ENCODE measurements at regions not wholly inside any gene's neighbourhood (a gene's known extent, or its start where the extent isn't known, plus 50 kb on each side); places are given as distances from the start of the nearest gene placed in this dataset.
A peak's percentile ranks its signal among the peaks of the same experiment; 100 is the strongest.

DNA sequence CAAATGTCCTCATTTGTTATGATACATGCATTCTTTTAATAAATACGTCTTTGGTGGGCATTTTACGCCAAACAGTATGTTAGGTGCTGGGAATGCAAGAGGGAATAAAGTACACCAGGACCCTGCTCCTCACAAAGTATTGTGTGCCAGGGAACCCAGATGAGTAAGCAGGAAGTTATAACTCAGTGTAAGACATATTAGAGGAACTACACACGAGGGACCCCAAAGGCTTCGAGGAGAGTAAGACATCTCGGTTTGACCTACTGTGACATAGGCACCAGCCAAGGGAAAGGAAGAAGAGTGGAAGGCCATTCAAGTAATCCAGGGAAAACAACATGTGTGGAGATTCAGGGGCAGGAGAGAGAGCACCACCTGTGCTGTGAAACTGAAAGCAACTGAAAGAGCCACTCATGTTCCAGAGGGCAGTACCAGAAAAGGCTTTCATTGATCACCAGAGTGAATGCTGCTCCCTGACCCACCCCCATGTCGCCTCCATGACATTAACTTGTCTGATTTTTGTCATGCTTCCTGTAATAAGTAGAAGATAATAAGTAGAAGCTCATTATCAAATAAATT is 542.5 kb upstream of the PKN2 start:
- Histone ChIP-seq H3K4me1 (ENCODE audit: low read length) (no peaks in the 10 kb centered on the region), H3K4me3 (ENCODE audit: low read length) (peak overlapping the region; percentile 39; the same call in 1 of the 2 replicates), H3K9me3 (ENCODE audit: low read length) (no peaks in the 10 kb centered on the region), H3K9ac (ENCODE audit: low read length) (no peak overlapping the region), H3K4me2 (ENCODE audit: low read depth, low read length, poor library complexity, severe bottlenecking) (peak overlapping the region; percentile 41), H3K27me3 (ENCODE audit: low read length) (no peaks in the 10 kb centered on the region), H3K79me2 (ENCODE audit: low read length) (no peaks in the 10 kb centered on the region), H3K9me2 (replicated peaks; ENCODE audit: insufficient read depth, low read length) (no peaks in the 10 kb centered on the region), H3K36me3 (ENCODE audit: insufficient read depth, low read length) (no peaks in the 10 kb centered on the region), H2AFZ (ENCODE audit: low read length) (no peak overlapping the region), H4K20me1 (ENCODE audit: insufficient read depth, low read depth, low read length) (no peaks in the 10 kb centered on the region), H3K27ac (ENCODE audit: low read length) (no peak overlapping the region)
- DNase-seq: no peak

DNA sequence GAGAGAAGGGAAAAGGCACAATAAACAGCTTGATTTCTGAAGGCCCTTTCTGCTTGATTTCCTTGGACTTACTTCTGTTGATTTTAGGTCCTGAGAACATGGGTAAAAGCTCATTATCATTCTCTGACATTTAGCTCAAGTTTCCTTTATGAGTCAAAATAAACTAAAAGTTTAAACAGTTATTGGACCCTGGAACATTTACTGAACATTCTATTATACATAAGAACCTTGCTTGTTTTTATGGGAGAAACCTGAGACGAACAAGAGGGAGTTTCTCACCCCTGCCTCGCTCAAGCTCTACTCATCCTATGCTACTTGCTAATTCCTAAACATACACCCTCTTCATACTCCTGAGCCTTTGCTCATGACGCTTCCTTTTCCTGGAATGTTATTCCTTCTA is 538.3 kb upstream of the PKN2 start:
- Histone ChIP-seq H3K9ac (ENCODE audit: low read length) (no peak overlapping the region), H3K27ac (ENCODE audit: low read length) (no peak overlapping the region), H3K9me3 (ENCODE audit: low read length) (no peaks in the 10 kb centered on the region), H3K79me2 (ENCODE audit: low read length) (no peaks in the 10 kb centered on the region), H3K4me2 (ENCODE audit: low read depth, low read length, poor library complexity, severe bottlenecking) (no peak overlapping the region), H3K36me3 (ENCODE audit: insufficient read depth, low read length) (no peaks in the 10 kb centered on the region), H4K20me1 (ENCODE audit: insufficient read depth, low read depth, low read length) (no peaks in the 10 kb centered on the region), H3K27me3 (ENCODE audit: low read length) (no peaks in the 10 kb centered on the region), H3K4me3 (ENCODE audit: low read length) (no peak overlapping the region), H3K4me1 (ENCODE audit: low read length) (no peaks in the 10 kb centered on the region), H2AFZ (ENCODE audit: low read length) (no peak overlapping the region), H3K9me2 (replicated peaks; ENCODE audit: insufficient read depth, low read length) (no peaks in the 10 kb centered on the region)
- no peak for DNase-seq

DNA sequence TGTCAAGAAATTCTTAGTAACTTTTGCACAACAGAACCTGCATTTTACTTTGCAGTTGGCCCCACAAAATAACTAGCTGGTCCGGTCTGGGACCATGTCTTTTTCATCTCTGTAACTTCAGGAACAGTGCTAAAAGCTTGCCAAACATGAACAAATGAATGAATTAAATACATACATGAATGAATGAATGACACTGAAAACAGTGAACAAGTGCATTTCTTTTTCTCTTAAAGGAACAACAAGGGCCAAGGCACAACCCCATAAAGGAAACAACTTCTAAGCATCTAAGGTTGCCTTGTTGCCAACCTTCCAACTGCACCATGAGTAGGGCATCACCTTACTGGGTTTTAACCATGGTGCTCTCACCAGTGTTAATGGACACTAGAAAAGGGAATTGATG is 534.4 kb upstream of the PKN2 start:
- no peak for DNase-seq
- H3K4me1 ChIP-seq (ENCODE audit: low read length): no peaks in the 10 kb centered on the region
- H3K36me3 ChIP-seq (ENCODE audit: insufficient read depth, low read length): no peaks in the 10 kb centered on the region
- H2AFZ ChIP-seq (ENCODE audit: low read length): no peak overlapping the region
- H3K27ac ChIP-seq (ENCODE audit: low read length): no peak overlapping the region
- H3K27me3 ChIP-seq (ENCODE audit: low read length): no peaks in the 10 kb centered on the region
- H3K4me2 ChIP-seq (ENCODE audit: low read depth, low read length, poor library complexity, severe bottlenecking): no peak overlapping the region
- H4K20me1 ChIP-seq (ENCODE audit: insufficient read depth, low read depth, low read length): no peaks in the 10 kb centered on the region
- no peaks in the 10 kb centered on the region for H3K9me3 ChIP-seq (ENCODE audit: low read length)
- no peaks in the 10 kb centered on the region for H3K79me2 ChIP-seq (ENCODE audit: low read length)
- H3K9ac ChIP-seq (ENCODE audit: low read length): no peak overlapping the region
- no peaks in the 10 kb centered on the region for H3K9me2 ChIP-seq (replicated peaks; ENCODE audit: insufficient read depth, low read length)
- no peak overlapping the region for H3K4me3 ChIP-seq (ENCODE audit: low read length)

DNA sequence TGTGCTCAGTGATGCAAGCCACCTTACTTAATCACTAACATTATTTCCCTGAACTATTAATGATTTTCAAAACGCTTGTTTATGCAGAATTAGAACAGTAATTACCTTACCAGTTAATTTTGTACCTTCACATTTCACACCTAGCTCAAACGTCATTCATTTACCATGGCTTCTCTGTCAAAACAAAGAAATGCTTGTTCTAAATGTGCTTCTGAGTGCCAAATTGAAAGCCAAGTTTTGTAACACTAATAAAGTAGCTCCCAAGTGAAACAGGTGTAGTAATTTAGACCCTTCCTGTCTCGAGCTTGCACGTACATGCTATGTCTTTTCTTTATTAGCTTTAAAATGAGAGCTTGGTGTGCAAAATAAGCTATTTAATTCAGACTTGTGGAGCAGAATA is 533.7 kb upstream of the PKN2 start:
- H3K9me3 ChIP-seq (ENCODE audit: low read length): no peaks in the 10 kb centered on the region
- H3K4me3 ChIP-seq (ENCODE audit: low read length): no peak overlapping the region
- DNase-seq: no peak
- H3K4me2 ChIP-seq (ENCODE audit: low read depth, low read length, poor library complexity, severe bottlenecking): no peak overlapping the region
- H3K9ac ChIP-seq (ENCODE audit: low read length): no peak overlapping the region
- no peaks in the 10 kb centered on the region for H3K27me3 ChIP-seq (ENCODE audit: low read length)
- H4K20me1 ChIP-seq (ENCODE audit: insufficient read depth, low read depth, low read length): no peaks in the 10 kb centered on the region
- H2AFZ ChIP-seq (ENCODE audit: low read length): no peak overlapping the region
- no peak overlapping the region for H3K27ac ChIP-seq (ENCODE audit: low read length)
- no peaks in the 10 kb centered on the region for H3K4me1 ChIP-seq (ENCODE audit: low read length)
- no peaks in the 10 kb centered on the region for H3K79me2 ChIP-seq (ENCODE audit: low read length)
- H3K36me3 ChIP-seq (ENCODE audit: insufficient read depth, low read length): no peaks in the 10 kb centered on the region
- no peaks in the 10 kb centered on the region for H3K9me2 ChIP-seq (replicated peaks; ENCODE audit: insufficient read depth, low read length)

DNA sequence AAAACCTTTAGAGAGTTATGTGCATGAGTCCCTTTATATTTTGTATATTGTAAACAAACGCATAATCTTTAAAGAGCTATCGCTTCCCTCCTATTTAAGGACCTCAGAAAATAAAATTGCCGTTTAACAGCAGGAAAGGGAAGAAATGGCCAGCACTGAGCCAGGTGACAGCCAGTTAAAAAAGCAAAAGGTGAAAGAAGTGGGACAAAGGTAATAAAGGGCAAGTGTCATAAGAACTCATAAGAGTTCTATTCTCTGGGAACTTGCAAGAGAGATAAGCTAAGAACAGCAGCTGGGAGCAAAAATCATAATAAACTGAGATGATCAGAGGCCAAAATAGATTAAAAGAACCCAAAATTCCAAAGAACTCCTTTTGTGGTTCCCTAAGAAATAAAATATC is 520.9 kb upstream of the PKN2 start:
- Histone ChIP-seq H3K4me1 (ENCODE audit: low read length) (no peaks in the 10 kb centered on the region), H3K9me3 (ENCODE audit: low read length) (no peaks in the 10 kb centered on the region), H3K36me3 (ENCODE audit: insufficient read depth, low read length) (no peaks in the 10 kb centered on the region), H3K79me2 (ENCODE audit: low read length) (no peaks in the 10 kb centered on the region), H4K20me1 (ENCODE audit: insufficient read depth, low read depth, low read length) (no peaks in the 10 kb centered on the region), H3K4me2 (ENCODE audit: low read depth, low read length, poor library complexity, severe bottlenecking) (no peak overlapping the region), H3K27ac (ENCODE audit: low read length) (no peak overlapping the region), H3K4me3 (ENCODE audit: low read length) (no peak overlapping the region), H2AFZ (ENCODE audit: low read length) (no peak overlapping the region), H3K27me3 (ENCODE audit: low read length) (no peaks in the 10 kb centered on the region), H3K9me2 (replicated peaks; ENCODE audit: insufficient read depth, low read length) (no peaks in the 10 kb centered on the region), H3K9ac (ENCODE audit: low read length) (no peak overlapping the region)
- no peak for DNase-seq

DNA sequence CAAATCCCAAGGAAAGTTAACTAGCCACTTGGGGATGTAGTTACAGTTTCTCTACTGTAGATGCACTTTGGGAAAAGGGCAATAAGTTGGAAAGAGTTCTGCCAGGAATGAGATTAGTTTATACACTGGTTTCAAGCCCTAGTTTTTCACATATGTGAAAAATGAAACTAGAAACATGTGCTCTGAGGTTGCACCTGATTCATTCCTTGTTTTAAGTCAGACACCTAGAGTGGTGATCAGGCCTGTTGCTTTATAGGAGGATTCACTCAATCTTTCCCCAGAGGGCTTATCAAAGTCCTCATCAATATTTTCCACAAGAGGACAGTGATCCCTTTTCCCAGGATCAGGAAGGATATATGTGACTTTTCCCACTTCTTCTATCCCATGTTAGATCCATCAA is 515.9 kb upstream of the PKN2 start:
- no peak overlapping the region for H3K27ac ChIP-seq (ENCODE audit: low read length)
- no peaks in the 10 kb centered on the region for H3K27me3 ChIP-seq (ENCODE audit: low read length)
- no peak overlapping the region for H3K4me2 ChIP-seq (ENCODE audit: low read depth, low read length, poor library complexity, severe bottlenecking)
- H3K4me1 ChIP-seq (ENCODE audit: low read length): no peaks in the 10 kb centered on the region
- H3K79me2 ChIP-seq (ENCODE audit: low read length): no peaks in the 10 kb centered on the region
- H3K9me3 ChIP-seq (ENCODE audit: low read length): no peaks in the 10 kb centered on the region
- H4K20me1 ChIP-seq (ENCODE audit: insufficient read depth, low read depth, low read length): no peaks in the 10 kb centered on the region
- H3K4me3 ChIP-seq (ENCODE audit: low read length): no peak overlapping the region
- no peak overlapping the region for H3K9ac ChIP-seq (ENCODE audit: low read length)
- H3K36me3 ChIP-seq (ENCODE audit: insufficient read depth, low read length): no peaks in the 10 kb centered on the region
- DNase-seq: no peak
- H2AFZ ChIP-seq (ENCODE audit: low read length): no peak overlapping the region
- H3K9me2 ChIP-seq (replicated peaks; ENCODE audit: insufficient read depth, low read length): no peaks in the 10 kb centered on the region

DNA sequence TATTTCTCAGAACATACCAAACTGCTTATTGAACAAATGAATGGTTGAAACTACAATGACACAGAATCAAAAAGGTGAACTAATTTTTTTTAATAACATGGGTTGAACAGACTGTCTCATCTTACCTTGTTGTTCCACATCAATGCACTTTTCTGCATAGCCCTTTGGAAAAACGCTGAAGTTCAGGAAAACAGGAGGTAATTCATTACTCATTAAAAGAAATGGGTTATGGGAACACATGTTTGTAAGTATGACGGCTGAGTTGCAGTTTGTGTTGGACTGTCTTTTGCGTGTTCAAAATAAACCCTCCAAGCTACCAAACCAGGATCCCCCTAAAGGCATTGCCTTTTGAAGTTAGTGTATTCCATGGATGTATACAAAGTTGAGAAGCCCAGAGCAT is 514.9 kb upstream of the PKN2 start:
- Histone ChIP-seq H3K27ac (ENCODE audit: low read length) (no peak overlapping the region), H2AFZ (ENCODE audit: low read length) (no peak overlapping the region), H3K4me1 (ENCODE audit: low read length) (no peaks in the 10 kb centered on the region), H3K4me3 (ENCODE audit: low read length) (no peak overlapping the region), H3K79me2 (ENCODE audit: low read length) (no peaks in the 10 kb centered on the region), H4K20me1 (ENCODE audit: insufficient read depth, low read depth, low read length) (no peaks in the 10 kb centered on the region), H3K9me2 (replicated peaks; ENCODE audit: insufficient read depth, low read length) (no peaks in the 10 kb centered on the region), H3K27me3 (ENCODE audit: low read length) (no peaks in the 10 kb centered on the region), H3K4me2 (ENCODE audit: low read depth, low read length, poor library complexity, severe bottlenecking) (no peak overlapping the region), H3K9me3 (ENCODE audit: low read length) (no peaks in the 10 kb centered on the region), H3K9ac (ENCODE audit: low read length) (no peak overlapping the region), H3K36me3 (ENCODE audit: insufficient read depth, low read length) (no peaks in the 10 kb centered on the region)
- no peak for DNase-seq

DNA sequence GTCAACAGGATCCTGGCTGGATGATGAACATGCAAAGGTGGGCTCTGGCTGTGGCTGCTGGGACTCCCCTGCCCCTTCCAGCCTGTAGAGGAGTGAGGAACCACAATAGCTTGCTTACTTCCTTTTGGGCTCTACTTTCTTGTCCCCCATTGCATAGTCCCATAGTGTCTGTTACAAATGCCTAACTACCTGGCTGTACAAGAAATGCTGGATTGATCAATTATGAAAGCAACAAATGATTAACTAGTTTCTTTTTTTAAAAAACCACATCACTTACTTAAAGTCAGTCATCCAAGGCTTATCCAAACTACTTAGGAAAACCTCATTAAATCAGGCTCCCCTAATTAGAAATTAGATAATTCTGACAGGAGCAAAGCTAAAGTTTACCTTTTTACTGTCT is 514.1 kb upstream of the PKN2 start:
- Histone ChIP-seq H3K9me2 (replicated peaks; ENCODE audit: insufficient read depth, low read length) (no peaks in the 10 kb centered on the region), H3K9me3 (ENCODE audit: low read length) (no peaks in the 10 kb centered on the region), H2AFZ (ENCODE audit: low read length) (no peak overlapping the region), H3K4me2 (ENCODE audit: low read depth, low read length, poor library complexity, severe bottlenecking) (no peak overlapping the region), H3K79me2 (ENCODE audit: low read length) (no peaks in the 10 kb centered on the region), H3K4me1 (ENCODE audit: low read length) (no peaks in the 10 kb centered on the region), H3K27me3 (ENCODE audit: low read length) (no peaks in the 10 kb centered on the region), H3K36me3 (ENCODE audit: insufficient read depth, low read length) (no peaks in the 10 kb centered on the region), H3K4me3 (ENCODE audit: low read length) (no peak overlapping the region), H4K20me1 (ENCODE audit: insufficient read depth, low read depth, low read length) (no peaks in the 10 kb centered on the region), H3K9ac (ENCODE audit: low read length) (no peak overlapping the region), H3K27ac (ENCODE audit: low read length) (no peak overlapping the region)
- no peak for DNase-seq

DNA sequence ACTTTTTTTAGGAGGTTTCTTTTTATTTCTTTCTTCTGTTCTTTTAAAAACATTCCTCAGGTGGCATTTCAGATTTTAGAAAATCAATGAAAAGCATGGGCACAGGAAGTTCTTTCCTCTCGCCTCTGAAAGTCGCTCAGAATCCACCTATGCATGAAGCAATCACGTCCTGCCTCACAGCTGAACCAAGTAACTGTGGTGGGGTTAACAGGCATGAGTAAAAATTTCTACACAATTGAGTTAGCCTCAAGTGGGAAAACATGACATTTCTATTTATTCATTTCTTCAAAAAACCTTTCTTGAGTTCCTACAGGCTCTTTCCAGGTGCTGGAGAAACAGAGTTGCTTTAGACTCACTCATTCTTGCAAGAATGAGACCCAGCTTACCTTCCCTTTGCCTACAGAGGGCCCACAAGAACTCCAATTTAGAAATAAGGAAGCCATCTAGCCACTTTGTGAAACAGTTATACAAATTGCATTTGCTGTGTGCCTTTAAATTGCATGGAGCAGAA is 508.9 kb upstream of the PKN2 start:
- Histone ChIP-seq H4K20me1 (ENCODE audit: insufficient read depth, low read depth, low read length) (no peaks in the 10 kb centered on the region), H3K9ac (ENCODE audit: low read length) (no peak overlapping the region), H3K9me2 (replicated peaks; ENCODE audit: insufficient read depth, low read length) (no peaks in the 10 kb centered on the region), H3K27ac (ENCODE audit: low read length) (no peak overlapping the region), H3K36me3 (ENCODE audit: insufficient read depth, low read length) (no peaks in the 10 kb centered on the region), H2AFZ (ENCODE audit: low read length) (no peak overlapping the region), H3K4me3 (ENCODE audit: low read length) (no peak overlapping the region), H3K4me1 (ENCODE audit: low read length) (no peaks in the 10 kb centered on the region), H3K27me3 (ENCODE audit: low read length) (no peaks in the 10 kb centered on the region), H3K4me2 (ENCODE audit: low read depth, low read length, poor library complexity, severe bottlenecking) (no peak overlapping the region), H3K9me3 (ENCODE audit: low read length) (no peaks in the 10 kb centered on the region), H3K79me2 (ENCODE audit: low read length) (no peaks in the 10 kb centered on the region)
- no peak for DNase-seq
